Right lobe of liver (tissue), 4 donors: ENCODE measurements at regions not wholly inside any gene's neighbourhood (a gene's known extent, or its start where the extent isn't known, plus 50 kb on each side); places are given as distances from the start of the nearest gene placed in this dataset.

Source experiments
- CTCF ChIP-seq, 4 donors: fragments of 200-600 bp in 3 of 4; fragments of 450-650 bp in 1 of 4; IDR thresholded peaks; one replicate each; pipeline versions ENCODE4 v1.5.1 to v1.8.0; 2016 to 2022; ENCODE audit warnings: antibody characterized with exemption in 4 of 4, mild to moderate bottlenecking in 2 of 4
- POLR2A ChIP-seq: fragments of 450-650 bp; IDR thresholded peaks from one replicate; pipeline ENCODE4 v1.6.1; 2017; ENCODE audit warnings: antibody characterized with exemption, mild to moderate bottlenecking
- donor health status: DM: no; HTN: no; CAD: no.
- donor health status: DM: no; HTN: no; CAD: no.
- donor health status: DM: no; HTN: yes; CAD: no.

- TF ChIP-seq CTCF (IDR thresholded peaks at IDR 0.05) = no peak
- no peak for TF ChIP-seq POLR2A
These were observed 171.7 kb upstream of the ZCCHC13 start for GRCh38 chrX:74132280-74132679.
